Forelimb muscle (tissue), 1 donor: ENCODE measurements at regions not wholly inside any gene's neighbourhood (a gene's known extent, or its start where the extent isn't known, plus 50 kb on each side); places are given as distances from the start of the nearest gene placed in this dataset.

Experiments
- DNase-seq: peaks from one replicate; pipeline ENCODE4 v3.0.0-alpha.2; 2013; ENCODE audit warnings: low read depth

DNA sequence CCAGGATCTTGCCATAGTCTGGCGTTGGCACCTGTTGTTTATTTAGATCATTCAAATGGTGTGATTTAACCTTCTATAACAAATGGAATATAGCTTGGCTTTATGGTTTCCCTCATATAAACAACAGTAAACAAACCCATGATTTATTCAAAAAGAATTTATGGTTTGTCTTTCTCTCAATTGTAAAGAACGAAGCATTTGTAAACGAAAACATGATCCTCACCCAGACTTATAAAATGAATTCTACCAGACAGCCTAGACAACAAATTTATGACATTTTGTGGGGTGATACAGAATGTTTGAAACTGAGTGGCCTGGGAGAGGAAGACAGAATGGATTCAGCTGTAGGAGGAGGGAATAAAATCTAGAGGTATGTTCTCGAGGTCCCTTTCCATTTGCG lies 66.1 kb upstream of the PTGFR start:
- DNase-seq, result no peak

DNA sequence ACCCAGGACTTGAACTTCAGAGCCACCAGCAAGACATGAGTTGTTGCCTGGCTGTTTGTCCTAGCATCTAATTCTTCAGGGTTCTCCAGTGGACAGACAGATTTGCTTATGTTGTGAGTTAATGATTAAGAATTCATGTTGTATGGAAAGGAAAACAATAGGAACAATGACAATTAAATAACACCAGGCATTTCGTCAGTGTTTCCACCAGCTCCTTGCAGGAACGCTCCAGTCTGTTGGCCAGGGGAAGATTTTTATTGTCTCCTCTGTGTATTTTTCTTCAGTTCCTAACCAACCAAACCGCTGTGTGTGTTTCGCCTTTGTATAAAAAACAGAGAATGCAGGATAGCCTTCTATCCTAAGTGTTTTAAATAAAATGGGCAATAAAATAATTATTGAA lies 64.4 kb upstream of the PTGFR start:
- no peak for DNase-seq

DNA sequence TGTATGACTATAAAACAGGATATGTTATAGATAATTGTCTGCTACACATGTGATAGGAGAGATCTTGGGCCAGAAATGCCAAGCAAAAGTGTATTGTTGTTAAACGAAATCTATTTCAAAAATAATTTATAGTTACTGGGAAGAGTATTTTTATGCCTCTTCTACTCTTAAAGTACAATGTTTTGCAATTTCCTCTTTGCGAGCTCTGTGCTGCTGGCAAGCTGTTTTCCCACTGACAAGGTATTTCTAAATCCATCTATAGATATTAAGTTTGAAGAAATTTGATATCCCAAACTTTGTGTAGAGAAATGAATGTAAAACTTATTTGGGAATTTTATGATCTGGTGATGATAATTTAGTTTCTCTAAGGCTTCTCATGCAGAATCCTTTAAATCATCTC lies 63.3 kb upstream of the PTGFR start:
- DNase-seq, result no peak

- DNase-seq, result no peak
Measured at GRCh38 chr1:78432016-78432415, 58.8 kb upstream of the PTGFR start.

- no peak for DNase-seq
Measured at GRCh38 chr1:78434351-78434750, 56.4 kb upstream of the PTGFR start.

DNA sequence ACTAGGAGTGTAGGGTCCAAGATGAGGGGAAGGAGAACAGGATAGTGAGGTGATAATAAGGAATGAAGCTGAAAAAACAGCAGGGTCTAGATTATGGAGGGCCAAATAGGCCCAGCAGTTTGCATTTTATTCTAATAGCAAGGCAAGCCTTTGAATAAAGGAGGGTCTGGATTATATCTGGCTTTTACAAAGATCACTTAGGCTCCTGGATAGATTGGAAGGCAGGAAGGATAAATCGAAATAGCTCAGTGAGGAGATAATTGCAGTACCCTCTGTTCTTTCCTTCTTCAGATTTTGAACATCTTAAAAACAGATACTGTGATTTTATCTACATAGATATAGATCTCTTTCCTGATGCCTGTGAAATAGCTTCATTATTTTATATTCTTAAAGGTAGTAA lies 53.8 kb upstream of the PTGFR start:
- DNase-seq, result no peak

- DNase-seq, result no peak
Measured at GRCh38 chr1:78437396-78437795, 53.4 kb upstream of the PTGFR start.

GRCh38 chr1:78437941-78438340 lies 52.8 kb upstream of the PTGFR start:
- no peak for DNase-seq

DNA sequence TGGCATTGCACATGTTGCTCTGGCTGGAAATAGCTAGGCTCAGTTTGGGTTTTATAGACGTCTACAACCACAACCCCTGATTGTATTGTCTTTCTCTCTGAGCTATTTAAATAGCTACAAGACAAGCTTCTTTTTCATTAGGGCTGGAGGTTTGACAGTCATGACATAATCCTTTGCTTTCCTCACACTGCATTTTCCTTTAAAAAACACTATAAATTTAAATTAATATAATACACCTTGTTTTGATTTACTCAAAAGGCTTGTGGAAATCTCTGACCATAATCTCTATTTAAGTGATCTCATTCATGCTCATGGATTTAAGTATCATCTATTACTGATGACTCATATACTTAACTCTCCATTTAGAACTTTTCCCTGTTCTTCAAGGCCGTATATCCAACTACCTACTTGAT lies 50.4 kb upstream of the PTGFR start:
- DNase-seq, result no peak
